GM18505 (cell line): ENCODE measurements at regions not wholly inside any gene's neighbourhood (a gene's known extent, or its start where the extent isn't known, plus 50 kb on each side); places are given as distances from the start of the nearest gene placed in this dataset.

Experiments
- ATAC-seq: cut with Tn5 transposase; IDR thresholded peaks from one replicate; pipeline ENCODE4 v1.9.1; 2021; ENCODE audit not compliant: unreplicated experiment
- POLR2A ChIP-seq: IDR thresholded peaks from 4 replicates; pipeline ENCODE4 v1.6.1; 2011; ENCODE audit warnings: borderline replicate concordance; ENCODE audit not compliant: insufficient read depth, insufficient read length; ENCODE audit errors: extremely low read depth

DNA sequence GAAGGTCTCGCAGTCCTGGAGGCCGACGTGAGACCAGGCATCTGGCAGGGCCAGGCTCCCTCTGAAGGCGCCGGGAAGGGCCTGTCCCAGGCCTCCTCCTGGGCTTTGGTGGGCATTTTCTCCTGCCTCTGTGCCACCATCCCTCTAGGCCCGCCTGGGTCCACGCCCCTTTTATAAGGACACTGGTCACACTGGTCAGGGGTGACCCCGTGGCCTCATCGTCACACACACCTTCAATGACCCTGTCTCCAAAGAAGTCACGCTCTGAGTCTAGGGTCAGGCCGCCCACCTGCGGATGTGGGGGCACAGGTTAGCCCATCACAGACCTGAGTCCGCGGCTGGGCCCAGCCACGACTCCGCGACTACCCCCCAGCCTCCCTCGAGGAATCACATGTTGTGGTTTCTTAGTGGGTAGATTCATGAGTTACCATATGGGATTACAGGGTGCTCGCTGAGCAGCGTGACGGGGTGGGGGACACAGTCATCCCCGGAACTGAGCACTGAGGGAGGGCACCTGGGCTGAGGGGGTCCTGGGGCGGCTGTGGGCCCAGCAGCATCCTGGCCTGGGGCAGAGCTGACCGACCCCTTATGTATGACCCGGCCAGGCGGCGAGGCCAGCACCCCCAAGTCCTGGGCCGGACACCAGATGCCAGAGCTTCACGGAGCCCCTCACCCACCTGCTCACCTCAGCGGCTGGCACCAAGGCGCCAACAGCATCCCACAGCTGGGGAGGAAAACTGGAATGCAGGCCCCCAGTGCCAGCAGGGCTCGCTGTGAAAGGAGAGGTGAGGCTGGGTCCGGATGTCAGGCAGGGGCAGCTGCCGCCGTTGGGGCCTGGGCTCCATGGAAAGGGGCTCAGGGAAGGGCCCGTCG lies 115.9 kb downstream of the DLL1 start:
- TF ChIP-seq POLR2A = no peak
- ATAC-seq = no peak

DNA sequence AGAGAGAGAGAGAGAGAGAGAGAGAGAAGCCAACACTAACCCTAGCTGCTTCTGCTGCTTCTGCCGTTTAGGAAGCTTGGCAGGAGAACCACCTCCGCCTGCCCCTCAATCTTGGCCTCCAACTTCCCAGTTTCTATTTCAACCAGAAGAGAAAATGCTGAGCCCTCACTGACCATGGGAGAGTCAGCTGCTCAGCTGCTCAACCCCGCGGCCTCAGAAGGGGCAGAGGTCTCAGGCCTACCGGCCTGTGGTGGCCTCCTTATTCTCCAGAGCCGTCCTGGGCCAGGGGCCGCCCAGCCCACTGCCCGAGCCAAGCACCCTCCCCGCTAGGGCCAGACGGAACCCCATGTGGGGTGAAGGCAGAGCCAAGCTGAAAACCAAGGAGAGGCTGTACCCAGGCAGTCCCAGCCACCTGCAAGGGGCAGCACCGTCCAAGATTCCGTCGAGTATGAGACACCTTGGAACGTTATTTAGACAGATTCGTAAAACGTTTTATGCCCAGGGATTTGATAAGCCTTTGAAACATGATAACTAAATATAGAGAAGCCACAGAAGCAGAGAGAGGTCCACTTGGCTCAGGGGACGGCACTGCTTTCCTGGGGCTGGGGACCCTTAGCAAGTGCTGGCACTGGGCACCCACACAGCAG lies 116.6 kb downstream of the DLL1 start:
- no peak for ATAC-seq
- TF ChIP-seq POLR2A = no peak

DNA sequence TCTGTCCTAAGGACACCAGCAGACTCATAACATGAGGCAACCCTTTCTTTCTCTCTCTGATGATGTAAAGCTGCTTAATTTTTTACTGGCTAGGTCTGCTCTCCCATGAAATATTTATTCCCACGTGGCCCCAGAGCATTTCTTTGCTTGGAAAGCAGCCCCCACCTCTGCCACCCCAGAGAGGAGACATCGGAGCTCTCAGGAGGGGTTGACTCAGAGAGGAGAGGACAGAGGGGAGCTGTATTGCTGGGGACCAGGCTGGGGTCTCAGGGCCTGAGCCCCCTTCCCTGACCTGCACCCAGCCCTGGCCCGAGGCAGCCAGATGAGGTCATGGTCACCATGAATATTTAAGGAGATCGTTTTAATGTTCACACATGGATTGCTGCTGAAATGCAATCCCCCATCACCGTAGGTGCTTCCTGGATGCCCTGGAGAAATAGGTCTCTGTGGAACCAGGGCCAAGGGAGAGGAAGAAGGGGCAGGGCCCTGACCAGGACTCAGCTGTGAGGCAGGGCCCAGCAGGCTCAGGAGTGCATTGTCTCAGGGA lies 117.5 kb downstream of the DLL1 start:
- ATAC-seq = no peak
- no peak for TF ChIP-seq POLR2A

DNA sequence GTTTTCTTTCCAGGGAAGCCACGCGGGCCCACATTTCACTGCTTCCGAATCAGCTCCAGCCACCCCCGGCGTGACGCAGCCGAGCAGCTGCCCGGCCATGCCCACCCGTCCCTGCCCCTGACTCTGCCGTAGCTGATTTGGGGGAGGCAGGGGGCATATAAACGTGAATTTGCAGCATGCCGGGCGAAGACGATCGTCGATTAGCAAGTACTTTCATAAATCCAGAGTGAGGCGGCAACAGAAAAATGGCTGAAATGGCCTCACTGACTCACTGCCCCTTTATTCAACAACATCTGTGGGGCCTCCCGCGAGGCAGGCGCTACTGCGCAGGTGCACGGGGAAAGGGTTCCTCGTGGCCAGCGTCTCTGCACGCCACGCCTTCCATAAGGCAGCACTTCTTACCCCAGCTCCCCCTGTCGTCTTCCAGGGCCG lies 118.0 kb downstream of the DLL1 start:
- no peak for TF ChIP-seq POLR2A
- ATAC-seq = no peak

DNA sequence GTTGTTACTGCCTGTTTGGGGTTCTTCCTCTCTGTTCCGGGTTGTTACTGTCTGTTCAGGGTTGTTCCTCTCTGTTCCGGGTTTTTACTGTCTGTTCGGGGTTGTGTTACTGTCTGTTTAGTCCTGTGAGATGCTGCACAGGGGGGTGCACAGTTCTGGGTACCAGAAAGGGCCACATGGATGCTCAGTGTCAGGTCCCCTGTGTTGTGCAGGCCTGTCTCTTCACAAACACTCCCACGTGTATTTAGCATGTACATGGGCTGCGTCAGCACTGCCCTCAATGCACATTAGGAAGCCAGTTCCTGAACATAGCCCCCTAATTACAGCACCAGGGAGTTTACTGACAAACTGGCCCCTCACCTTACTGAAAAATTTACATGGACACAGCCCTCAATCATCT lies 118.5 kb downstream of the DLL1 start:
- no peak for TF ChIP-seq POLR2A
- ATAC-seq = no peak

DNA sequence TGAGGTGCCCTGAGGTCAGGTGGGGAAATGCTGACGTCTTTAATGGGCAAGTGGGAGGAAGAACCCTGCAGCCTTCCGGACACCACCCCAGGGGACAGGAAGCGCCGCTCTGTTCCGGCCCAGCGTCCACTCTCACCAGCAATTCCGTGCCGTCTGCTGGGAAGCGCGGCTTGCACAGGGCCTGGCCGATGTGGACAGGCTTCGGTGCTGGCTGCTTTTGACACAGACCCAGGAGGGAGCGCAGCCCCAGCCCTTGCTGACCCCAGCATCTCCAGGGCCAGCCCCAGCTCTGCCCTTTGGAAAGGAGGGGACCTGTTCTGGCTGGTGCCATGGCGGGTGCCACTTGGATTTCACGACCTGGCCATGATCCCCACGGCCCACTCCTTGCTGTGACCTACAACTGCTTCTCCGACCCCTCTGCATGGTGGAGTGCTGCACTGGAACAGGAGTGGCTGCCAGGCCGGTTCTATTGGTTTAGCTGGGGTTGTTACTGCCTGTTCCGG lies 123.2 kb downstream of the DLL1 start:
- ATAC-seq = no peak
- no peak for TF ChIP-seq POLR2A

DNA sequence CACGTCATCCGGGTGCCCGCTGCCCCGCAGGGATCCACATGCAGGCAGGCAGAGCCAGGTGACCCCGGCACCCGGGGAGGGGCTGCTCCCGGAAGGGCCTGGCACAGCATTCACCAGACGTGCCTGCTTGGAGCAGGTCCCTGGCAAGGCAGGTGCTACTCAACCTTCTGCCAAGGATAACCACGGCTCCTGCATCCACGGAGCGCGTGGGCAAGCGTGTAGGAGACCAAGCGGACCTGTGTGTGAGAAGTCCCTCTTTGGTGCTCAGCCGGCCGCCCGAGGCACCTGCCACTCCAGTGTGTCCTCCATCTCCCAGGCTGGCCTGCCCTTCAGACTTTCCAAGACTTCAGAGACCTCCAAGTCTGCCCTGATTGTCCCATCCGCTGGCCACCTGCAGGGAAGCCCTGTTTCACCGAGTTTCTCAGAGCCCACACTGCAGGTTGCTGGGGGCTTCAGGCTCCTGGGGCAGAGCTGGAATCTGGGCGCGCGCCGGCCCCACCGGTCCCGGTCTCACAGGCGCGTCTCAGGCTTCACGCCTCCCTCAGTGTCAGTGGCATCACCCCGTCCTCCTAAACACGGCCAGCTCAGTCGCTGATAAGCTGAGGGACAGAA lies 124.3 kb downstream of the DLL1 start:
- ATAC-seq = no peak
- TF ChIP-seq POLR2A = no peak

DNA sequence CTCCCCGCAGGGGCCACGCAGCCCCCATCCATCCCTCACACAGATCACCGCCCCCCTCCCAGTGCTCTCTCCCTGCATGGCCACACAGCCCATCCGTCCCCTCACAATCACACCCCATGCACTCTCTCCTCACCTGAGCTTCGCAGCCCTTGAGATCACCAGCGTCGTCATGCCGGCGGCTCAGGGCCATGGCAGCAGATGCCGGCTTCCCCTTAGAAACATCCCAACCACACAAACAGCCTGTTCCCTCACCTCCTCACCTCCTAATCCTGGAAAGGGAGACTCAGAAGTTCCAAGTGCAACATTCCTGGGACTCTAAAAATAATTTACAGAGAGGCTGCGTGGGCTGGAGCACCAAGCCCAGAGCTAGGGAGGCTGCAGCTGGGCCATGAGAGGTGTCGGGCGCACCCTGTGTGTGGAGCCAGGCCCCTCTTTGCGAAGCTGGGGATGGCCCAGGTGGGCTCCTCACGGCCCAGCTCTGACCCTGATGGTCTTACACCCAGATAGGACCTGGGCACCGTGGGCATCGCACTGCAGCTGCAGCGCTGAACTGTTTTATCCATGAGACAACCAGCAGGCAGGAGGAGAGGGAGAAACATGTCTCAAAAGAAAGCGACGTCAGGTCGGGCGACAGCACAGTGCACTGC lies 125.3 kb downstream of the DLL1 start:
- ATAC-seq = no peak

DNA sequence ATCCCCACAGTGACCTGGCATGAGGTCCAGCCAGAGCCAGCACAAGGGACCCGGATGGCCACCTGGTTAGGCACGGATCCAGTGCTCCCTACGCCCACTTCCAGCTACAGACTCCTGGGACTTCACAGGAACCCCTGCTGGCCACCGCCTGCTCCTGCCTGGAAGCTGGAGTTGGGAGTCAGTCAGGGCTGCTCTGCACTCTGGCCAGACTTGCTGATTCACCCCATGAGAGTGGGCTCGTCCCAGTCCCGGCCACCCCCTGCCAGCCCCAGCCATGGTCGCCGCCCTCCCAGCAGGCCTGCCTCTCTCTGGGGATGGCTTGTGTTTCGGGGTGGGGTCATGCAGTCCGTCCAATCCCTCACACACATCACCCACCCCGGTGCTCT lies 125.8 kb downstream of the DLL1 start:
- no peak for TF ChIP-seq POLR2A
- ATAC-seq = no peak

More for the DNA sequence above, 125.3 kb downstream of the DLL1 start:
- TF ChIP-seq POLR2A = no peak

DNA sequence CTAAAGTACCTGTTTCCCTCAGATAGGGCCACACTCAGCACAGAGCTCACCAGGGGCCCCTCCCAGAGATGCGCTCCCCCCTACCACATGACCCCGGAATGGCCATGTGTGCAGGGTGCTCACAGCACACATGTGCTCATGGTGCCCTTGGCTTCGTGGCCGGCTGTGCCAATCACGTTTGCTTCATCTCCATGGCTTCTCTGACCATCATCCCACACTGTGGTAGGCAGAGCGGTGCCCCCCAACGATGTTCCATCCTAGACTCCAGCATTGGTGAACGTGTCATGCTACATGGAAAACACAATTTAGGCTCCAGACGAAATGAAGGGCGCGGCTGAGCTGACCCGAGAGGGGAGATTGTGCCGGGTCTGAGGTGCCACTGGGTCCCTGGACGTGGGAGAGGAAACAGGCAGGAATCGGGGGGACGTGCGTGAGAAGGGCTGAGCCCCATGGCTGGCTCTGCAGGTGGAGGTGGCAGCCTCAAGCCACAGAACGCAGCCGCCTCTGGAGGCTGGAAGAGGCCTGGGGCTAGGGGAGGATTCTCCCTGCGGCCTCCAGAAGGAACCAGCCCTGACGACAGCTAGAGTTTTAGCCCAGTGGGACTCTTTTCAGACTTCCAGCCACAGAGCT lies 126.5 kb downstream of the DLL1 start:
- ATAC-seq = no peak
- TF ChIP-seq POLR2A = no peak

DNA sequence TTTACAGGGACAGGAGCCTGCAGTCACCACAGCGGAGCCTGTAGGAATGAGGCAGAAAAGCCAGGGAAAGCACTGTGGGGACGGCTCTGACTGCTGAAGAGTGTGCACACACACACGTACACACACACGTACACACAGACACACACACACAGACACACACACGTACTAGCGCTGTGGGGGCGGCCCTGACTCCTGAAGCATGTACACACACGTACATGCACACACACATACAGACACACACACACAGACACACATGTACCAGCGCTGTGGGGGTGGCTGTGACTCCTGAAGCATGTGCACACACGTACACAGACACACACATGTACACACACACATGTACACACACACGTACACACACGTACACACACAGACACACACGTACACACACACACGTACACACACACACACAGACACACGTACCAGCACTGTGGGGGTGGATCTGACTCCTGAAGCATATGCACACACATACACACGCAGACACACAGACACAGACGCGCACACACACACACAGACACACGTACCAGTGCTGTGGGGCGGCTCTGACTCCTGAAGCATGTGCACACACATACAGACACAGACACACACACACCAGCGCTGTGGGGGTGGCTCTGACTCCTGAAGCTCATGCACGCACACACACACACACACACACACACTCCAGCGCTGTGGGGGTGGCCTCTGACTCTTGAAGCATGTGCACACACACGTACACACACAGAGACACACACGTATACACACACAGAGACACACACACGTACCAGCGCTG lies 127.3 kb downstream of the DLL1 start:
- ATAC-seq = no peak
- no peak for TF ChIP-seq POLR2A
